Osteoblast (primary cell): ENCODE measurements at regions not wholly inside any gene's neighbourhood (a gene's known extent, or its start where the extent isn't known, plus 50 kb on each side); places are given as distances from the start of the nearest gene placed in this dataset.

Source experiments
- DNase-seq: peaks from one replicate; pipeline ENCODE4 v3.0.0; 2011; ENCODE audit warnings: low spot score, mixed read lengths; ENCODE audit not compliant: insufficient read length; ENCODE audit errors: missing footprints
- H2AFZ ChIP-seq: 2 replicates; pipeline ENCODE4 v1.6.0; 2011; ENCODE audit warnings: mild to moderate bottlenecking, low read length
- H3K27ac ChIP-seq: 2 replicates; pipeline ENCODE4 v1.5.1; 2011; ENCODE audit warnings: mild to moderate bottlenecking, low read depth, low read length, moderate library complexity
- H3K27me3 ChIP-seq: 2 replicates; pipeline ENCODE4 v1.6.0; 2012; ENCODE audit warnings: mild to moderate bottlenecking, control low read depth, inconsistent platforms, low read length, moderate library complexity; ENCODE audit not compliant: insufficient read depth
- H3K36me3 ChIP-seq: 2 replicates; pipeline ENCODE4 v1.5.1; 2011; ENCODE audit warnings: mild to moderate bottlenecking, low read length, control low read depth, moderate library complexity; ENCODE audit not compliant: insufficient read depth
- H3K4me1 ChIP-seq: 2 replicates; pipeline ENCODE4 v1.5.1; 2011; ENCODE audit warnings: mild to moderate bottlenecking, low read length, control low read depth, moderate library complexity; ENCODE audit not compliant: insufficient read depth
- H3K4me2 ChIP-seq: 2 replicates; pipeline ENCODE4 v1.6.0; 2011; ENCODE audit warnings: mild to moderate bottlenecking, low read length; ENCODE audit not compliant: insufficient read depth
- H3K4me3 ChIP-seq: fragments of 200-600 bp; sonication (generic); 3 replicates; pipeline ENCODE4 v1.5.1; 2012; ENCODE audit warnings: mild to moderate bottlenecking, low read length, inconsistent platforms; ENCODE audit not compliant: insufficient read depth
- H3K79me2 ChIP-seq: 2 replicates; pipeline ENCODE4 v1.6.0; 2012; ENCODE audit warnings: mild to moderate bottlenecking, low read length, control low read depth, inconsistent platforms; ENCODE audit not compliant: insufficient read depth
- H3K9me3 ChIP-seq: 2 replicates; pipeline ENCODE4 v1.5.1; 2011; ENCODE audit warnings: low read depth, low read length, control low read depth
- H4K20me1 ChIP-seq: 2 replicates; pipeline ENCODE4 v1.6.0; 2012; ENCODE audit warnings: mild to moderate bottlenecking, low read length, control low read depth; ENCODE audit not compliant: insufficient read depth
- CTCF ChIP-seq: IDR thresholded peaks from 2 replicates; pipeline ENCODE4 v1.5.1; 2011; ENCODE audit warnings: mild to moderate bottlenecking, low read depth, low read length, moderate library complexity; ENCODE audit errors: extremely low read depth

- no peak overlapping the region for H3K4me2 ChIP-seq
- no peak overlapping the region for H3K4me3 ChIP-seq
- no peaks in the 10 kb centered on the region for H3K79me2 ChIP-seq
- no peak for TF ChIP-seq CTCF
- H2AFZ ChIP-seq: no peak overlapping the region
- H3K9me3 ChIP-seq: no peaks in the 10 kb centered on the region
- no peaks in the 10 kb centered on the region for H3K36me3 ChIP-seq
- H3K27ac ChIP-seq: no peak overlapping the region
- H4K20me1 ChIP-seq: no peaks in the 10 kb centered on the region
- H3K4me1 ChIP-seq: peaks cover 14% of the 10 kb centered on the region
- no peaks in the 10 kb centered on the region for H3K27me3 ChIP-seq
- DNase-seq: no peak
Measured at GRCh38 chr1:219071209-219071608, 102.5 kb upstream of the LYPLAL1 start.

- Histone ChIP-seq H3K4me1 (peaks cover 5% of the 10 kb centered on the region), H3K4me2 (no peak overlapping the region), H3K79me2 (no peaks in the 10 kb centered on the region), H3K27ac (no peak overlapping the region), H3K36me3 (no peaks in the 10 kb centered on the region), H3K9me3 (no peaks in the 10 kb centered on the region), H3K4me3 (no peak overlapping the region), H4K20me1 (no peaks in the 10 kb centered on the region), H3K27me3 (no peaks in the 10 kb centered on the region), H2AFZ (no peak overlapping the region)
- no peak for TF ChIP-seq CTCF
- no peak for DNase-seq
Measured at GRCh38 chr1:219072329-219072728, 101.3 kb upstream of the LYPLAL1 start.

- Histone ChIP-seq H3K4me1 (peaks cover 5% of the 10 kb centered on the region), H3K36me3 (no peaks in the 10 kb centered on the region), H3K27me3 (no peaks in the 10 kb centered on the region), H3K27ac (no peak overlapping the region), H3K4me3 (no peak overlapping the region), H3K9me3 (no peaks in the 10 kb centered on the region), H4K20me1 (no peaks in the 10 kb centered on the region), H3K79me2 (no peaks in the 10 kb centered on the region), H3K4me2 (no peak overlapping the region), H2AFZ (no peak overlapping the region)
- TF ChIP-seq CTCF: no peak
- no peak for DNase-seq
Measured at GRCh38 chr1:219074084-219074728, 99.5 kb upstream of the LYPLAL1 start.

DNA sequence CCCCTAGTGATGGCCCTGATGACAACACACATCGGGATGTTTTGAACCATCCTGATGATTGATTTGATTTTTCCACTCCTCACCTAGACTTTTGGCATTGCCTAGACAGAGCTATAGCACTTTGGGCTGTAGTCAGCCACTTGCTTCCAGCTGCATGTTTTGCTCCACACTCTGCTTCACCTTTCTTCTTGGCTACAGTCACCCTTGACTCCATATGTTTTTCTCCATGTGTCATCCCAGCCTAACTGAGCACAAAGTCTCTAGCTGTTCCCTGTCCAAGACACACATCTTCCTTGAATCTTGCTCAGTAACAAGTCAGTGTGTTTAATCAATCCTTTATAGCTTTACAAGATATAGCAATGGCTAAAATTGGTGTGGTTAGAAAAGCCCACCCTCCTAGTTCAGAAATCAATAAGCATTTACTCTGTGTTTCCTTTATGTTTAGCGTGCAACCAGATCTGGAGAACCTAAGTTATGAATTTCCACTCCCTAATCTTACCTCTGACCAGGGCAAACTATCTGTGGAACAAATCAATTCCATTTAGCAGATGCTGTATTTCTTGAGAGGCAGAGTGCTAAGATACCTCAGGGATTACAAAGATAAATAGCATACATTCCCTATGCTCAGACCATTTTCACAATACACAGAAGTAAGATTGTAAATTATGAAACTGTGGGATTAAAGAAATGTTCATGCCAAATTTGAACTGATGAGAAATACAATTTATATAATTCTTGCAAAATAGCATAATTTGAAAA lies 98.4 kb upstream of the LYPLAL1 start:
- Histone ChIP-seq H3K4me1 (peaks cover 5% of the 10 kb centered on the region), H4K20me1 (no peaks in the 10 kb centered on the region), H3K4me3 (no peak overlapping the region), H3K36me3 (no peaks in the 10 kb centered on the region), H3K27ac (no peak overlapping the region), H3K27me3 (no peaks in the 10 kb centered on the region), H3K4me2 (no peak overlapping the region), H2AFZ (no peak overlapping the region), H3K9me3 (no peaks in the 10 kb centered on the region), H3K79me2 (no peaks in the 10 kb centered on the region)
- no peak for TF ChIP-seq CTCF
- DNase-seq: no peak
